Stimulated activated naive CD8-positive, alpha-beta T cell treated with anti-CD3 and anti-CD28 coated beads, Interleukin-15, Interleukin-2, amounts not matched to agents 100 U/mL and 50 U/mL, for 24 hours (primary cell): ENCODE measurements at regions not wholly inside any gene's neighbourhood (a gene's known extent, or its start where the extent isn't known, plus 50 kb on each side); places are given as distances from the start of the nearest gene placed in this dataset.
"Not testable (repeated sequence)": the region's sequence is repeated elsewhere in the genome, so short reads cannot be mapped to it uniquely, and the experiment has no call there.

Experiments used
- ATAC-seq: fragments of 150-1000 bp; cut with Tn5 transposase; one replicate; pipeline ENCODE4 v1.10.0; 2021
- DNase-seq: peaks from one replicate; pipeline ENCODE4 v3.0.0; 2021

GRCh38 chr16:17984810-17985209, 351.7 kb downstream of the NPIPA8 start:
- ATAC-seq = no peak
- no peak for DNase-seq

- DNase-seq (no peak), ATAC-seq (no peak)
Observed at GRCh38 chr16:17983847-17984639, 352.5 kb downstream of the NPIPA8 start.

- ATAC-seq (no peak), DNase-seq (no peak)
Observed at GRCh38 chr16:17983114-17983513, 353.4 kb downstream of the NPIPA8 start.

GRCh38 chr16:17977260-17977659, 359.3 kb downstream of the NPIPA8 start:
- DNase-seq (no peak), ATAC-seq (no peak)

- ATAC-seq (no peak), DNase-seq (no peak)
Observed at GRCh38 chr16:17972460-17972943, 364.0 kb downstream of the NPIPA8 start.

GRCh38 chr16:17970816-17971331, 365.7 kb downstream of the NPIPA8 start:
- no peak for ATAC-seq
- DNase-seq = no peak

- ATAC-seq (no peak), DNase-seq (no peak)
Observed at GRCh38 chr16:17970157-17970765, 366.3 kb downstream of the NPIPA8 start.

- ATAC-seq (no peak), DNase-seq (no peak)
Observed at GRCh38 chr16:17965133-17965900, 371.2 kb downstream of the NPIPA8 start.

- ATAC-seq (no peak), DNase-seq (no peak)
Observed at GRCh38 chr16:17964196-17964595, 372.3 kb downstream of the NPIPA8 start.

- DNase-seq = no peak
Observed at GRCh38 chr16:17963185-17963836, 373.2 kb downstream of the NPIPA8 start.

GRCh38 chr16:17962726-17963125, 373.8 kb downstream of the NPIPA8 start:
- DNase-seq (no peak), ATAC-seq (no peak)

More at GRCh38 chr16:17963185-17963836, 373.2 kb downstream of the NPIPA8 start:
- ATAC-seq = no peak

GRCh38 chr16:17961822-17962221, 374.7 kb downstream of the NPIPA8 start:
- not testable (repeated sequence) for DNase-seq, ATAC-seq

- DNase-seq (no peak), ATAC-seq (no peak)
Observed at GRCh38 chr16:17951378-17951777, 385.2 kb downstream of the NPIPA8 start.

- ATAC-seq = no peak
- DNase-seq = no peak
Observed at GRCh38 chr16:17949982-17950250, 386.6 kb downstream of the NPIPA8 start.

- no peak for ATAC-seq
- no peak for DNase-seq
Observed at GRCh38 chr16:17949141-17949981, 387.2 kb downstream of the NPIPA8 start.

GRCh38 chr16:17947637-17948036, 388.9 kb downstream of the NPIPA8 start:
- DNase-seq (no peak), ATAC-seq (no peak)

- DNase-seq (no peak), ATAC-seq (no peak)
Observed at GRCh38 chr16:17947165-17947564, 389.4 kb downstream of the NPIPA8 start.

GRCh38 chr16:17945080-17945601, 391.4 kb downstream of the NPIPA8 start:
- no peak for ATAC-seq

GRCh38 chr16:17944345-17944744, 392.2 kb downstream of the NPIPA8 start:
- ATAC-seq (no peak), DNase-seq (no peak)

More at GRCh38 chr16:17945080-17945601, 391.4 kb downstream of the NPIPA8 start:
- no peak for DNase-seq

- no peak for DNase-seq
- ATAC-seq = no peak
Observed at GRCh38 chr16:17942067-17942466, 394.5 kb downstream of the NPIPA8 start.
